Prostate gland (tissue), 2 donors: ENCODE measurements at regions not wholly inside any gene's neighbourhood (a gene's known extent, or its start where the extent isn't known, plus 50 kb on each side); places are given as distances from the start of the nearest gene placed in this dataset.

Experiments
- POLR2A ChIP-seq: fragments of 450-650 bp; IDR thresholded peaks from one replicate; pipeline ENCODE4 v1.6.1; 2016; ENCODE audit warnings: antibody characterized with exemption, mild to moderate bottlenecking
- POLR2AphosphoS5 ChIP-seq: sonication (generic); formaldehyde crosslinking; IDR thresholded peaks from one replicate; pipeline ENCODE4 v1.6.1; 2017; ENCODE audit warnings: antibody characterized with exemption
- TF ChIP-seq, protein P1 (sequence below), 4 experiments: fragments of 200-600 bp in 2 of 4; fragments of 450-650 bp in 2 of 4; sonication (generic) in 2 of 4; IDR thresholded peaks; 1 replicate in 3 of 4; 2 replicates in 1 of 4; pipeline ENCODE4 v1.5.1; 2016 to 2019; ENCODE audit warnings: antibody characterized with exemption in 4 of 4, mild to moderate bottlenecking in 2 of 4, moderate library complexity in 2 of 4

DNA sequence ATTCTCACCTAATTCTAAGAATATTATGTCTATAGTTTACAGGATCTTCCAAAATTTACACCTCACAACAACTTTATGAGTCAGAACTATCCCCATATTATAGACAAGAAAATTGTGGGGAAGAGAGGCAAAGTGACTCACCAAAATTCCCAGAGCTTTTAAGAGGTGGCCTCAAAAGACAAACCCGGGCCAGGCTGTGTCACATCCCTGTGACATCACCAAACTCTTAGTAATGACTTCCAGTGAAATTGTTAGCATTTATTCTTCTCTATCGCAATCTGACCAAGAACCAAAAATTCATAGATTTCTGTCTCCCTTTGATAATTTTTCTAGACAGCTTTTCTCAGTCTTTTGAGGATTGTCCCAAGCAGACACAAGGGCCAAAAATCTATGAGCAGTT, 134.3 kb downstream of the SNX19 start:
- TF ChIP-seq, protein P1, sequence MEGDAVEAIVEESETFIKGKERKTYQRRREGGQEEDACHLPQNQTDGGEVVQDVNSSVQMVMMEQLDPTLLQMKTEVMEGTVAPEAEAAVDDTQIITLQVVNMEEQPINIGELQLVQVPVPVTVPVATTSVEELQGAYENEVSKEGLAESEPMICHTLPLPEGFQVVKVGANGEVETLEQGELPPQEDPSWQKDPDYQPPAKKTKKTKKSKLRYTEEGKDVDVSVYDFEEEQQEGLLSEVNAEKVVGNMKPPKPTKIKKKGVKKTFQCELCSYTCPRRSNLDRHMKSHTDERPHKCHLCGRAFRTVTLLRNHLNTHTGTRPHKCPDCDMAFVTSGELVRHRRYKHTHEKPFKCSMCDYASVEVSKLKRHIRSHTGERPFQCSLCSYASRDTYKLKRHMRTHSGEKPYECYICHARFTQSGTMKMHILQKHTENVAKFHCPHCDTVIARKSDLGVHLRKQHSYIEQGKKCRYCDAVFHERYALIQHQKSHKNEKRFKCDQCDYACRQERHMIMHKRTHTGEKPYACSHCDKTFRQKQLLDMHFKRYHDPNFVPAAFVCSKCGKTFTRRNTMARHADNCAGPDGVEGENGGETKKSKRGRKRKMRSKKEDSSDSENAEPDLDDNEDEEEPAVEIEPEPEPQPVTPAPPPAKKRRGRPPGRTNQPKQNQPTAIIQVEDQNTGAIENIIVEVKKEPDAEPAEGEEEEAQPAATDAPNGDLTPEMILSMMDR (IDR thresholded peaks at IDR 0.05): no peak
- no peak for TF ChIP-seq POLR2A
- no peak for TF ChIP-seq POLR2AphosphoS5
